CD4-positive, alpha-beta T cell treated with Interleukin-15 for 4 hours (primary cell): ENCODE measurements at regions not wholly inside any gene's neighbourhood (a gene's known extent, or its start where the extent isn't known, plus 50 kb on each side); places are given as distances from the start of the nearest gene placed in this dataset.

ENCODE experiments used
- DNase-seq: peaks from one replicate; pipeline ENCODE4 v3.0.0-alpha.2; 2020; ENCODE audit warnings: low spot score

DNA sequence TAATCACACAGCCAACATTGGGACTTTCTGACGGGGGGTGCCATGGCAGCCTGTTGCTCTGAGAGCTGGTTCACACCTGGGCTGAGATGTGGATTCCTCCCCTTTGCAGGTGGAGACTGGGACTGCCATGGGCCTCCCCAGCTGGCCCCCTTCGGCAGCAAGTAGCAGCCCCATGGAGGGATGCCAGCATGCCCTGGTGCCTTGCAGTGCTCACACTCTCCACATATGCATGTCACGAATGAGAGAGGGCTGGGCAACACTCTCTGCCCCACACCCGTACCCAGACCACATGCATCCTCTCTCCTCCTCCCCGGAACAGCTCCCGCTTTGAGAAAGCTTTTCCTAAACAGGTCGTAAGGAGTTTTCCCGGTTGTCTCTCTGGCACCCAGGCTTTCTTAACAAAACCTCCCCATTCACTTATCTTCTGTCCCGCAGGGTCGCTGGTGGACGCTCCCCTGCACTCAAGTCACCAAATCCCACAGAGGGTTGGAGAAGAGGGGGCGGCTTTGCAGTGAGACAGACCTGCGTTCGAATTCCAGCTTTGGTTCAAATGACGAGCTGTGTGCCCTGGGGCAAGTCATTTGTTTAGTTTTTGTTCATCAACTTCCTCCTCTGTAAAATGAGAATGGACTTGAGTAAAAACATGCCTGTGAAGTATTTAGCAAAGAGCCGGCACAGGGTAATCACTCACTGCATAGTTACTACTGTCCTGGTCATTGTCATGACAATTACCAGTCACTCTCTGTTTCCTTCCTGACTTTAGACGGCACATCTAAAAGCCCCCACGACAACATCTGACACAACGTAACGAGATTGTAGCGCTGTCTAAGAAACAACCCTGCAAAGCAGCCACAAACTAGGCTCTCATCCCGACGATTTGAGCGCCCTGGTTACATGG is 231.3 kb upstream of the B3GAT1 start:
- DNase-seq = no peak

DNA sequence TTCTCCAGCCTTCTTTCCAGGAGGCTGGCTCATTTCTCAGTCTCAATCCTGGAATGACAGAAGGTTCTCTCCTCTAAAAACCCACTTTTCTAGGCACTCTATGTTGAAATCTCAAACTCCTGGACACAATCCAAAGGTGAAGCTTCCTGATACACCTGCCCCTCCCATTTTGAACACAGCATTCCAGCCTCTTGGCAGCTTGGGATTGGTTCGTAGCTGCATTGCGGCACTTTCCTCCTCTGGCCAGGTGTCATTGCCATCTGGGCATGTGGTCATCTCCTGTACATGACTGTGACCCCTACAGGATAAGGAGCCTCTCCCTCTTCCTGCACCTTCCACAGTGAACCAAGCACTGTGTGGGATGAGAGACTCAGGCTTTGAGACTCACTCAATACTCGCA is 230.2 kb upstream of the B3GAT1 start:
- DNase-seq = no peak

DNA sequence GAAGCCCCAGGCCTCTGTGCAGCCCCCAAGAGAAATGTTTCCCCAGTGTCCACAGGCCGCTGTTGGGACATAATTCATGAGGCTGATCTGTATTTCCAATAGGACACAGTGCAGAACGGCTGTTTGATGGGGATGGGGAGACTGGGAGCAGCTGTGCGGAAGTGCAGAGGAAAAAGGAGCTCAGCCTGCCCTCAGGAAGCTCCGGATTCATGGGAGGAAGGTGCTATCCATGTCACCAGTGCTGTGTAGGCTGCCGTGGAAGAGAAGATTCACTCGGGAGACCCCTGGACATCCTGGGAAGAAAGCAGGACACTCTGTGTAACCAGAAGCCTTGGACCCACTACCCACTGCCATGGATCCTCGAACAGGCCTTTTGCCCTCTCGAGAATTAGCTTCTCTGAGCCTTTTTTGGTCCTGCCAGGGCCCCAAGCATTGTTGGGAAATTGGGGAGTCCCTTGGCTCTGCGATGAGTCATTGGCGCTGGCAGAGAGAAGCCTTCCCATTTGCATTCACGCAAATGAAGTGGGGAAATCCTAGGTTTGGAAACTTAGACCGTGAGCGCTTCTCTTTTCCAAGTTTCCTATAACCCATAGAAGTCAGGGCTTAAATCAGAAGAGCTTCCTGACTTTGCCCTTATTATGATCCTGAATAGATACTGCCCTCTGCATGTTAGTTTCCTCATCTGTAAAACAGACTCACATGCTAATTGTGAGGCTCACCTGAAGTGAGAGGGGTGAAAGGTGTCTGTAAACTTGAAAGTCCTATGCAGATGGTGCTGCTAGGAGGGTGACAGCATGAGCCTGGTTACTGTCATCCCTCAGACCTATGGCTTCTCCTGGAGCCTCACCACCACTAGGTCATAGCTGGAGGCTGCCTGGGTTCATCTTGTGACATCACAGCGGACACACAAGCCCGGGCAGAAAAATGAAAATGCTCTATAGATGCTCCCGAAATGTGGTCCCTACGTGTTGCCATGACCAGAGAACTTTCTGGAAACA is 229.2 kb upstream of the B3GAT1 start:
- no peak for DNase-seq

DNA sequence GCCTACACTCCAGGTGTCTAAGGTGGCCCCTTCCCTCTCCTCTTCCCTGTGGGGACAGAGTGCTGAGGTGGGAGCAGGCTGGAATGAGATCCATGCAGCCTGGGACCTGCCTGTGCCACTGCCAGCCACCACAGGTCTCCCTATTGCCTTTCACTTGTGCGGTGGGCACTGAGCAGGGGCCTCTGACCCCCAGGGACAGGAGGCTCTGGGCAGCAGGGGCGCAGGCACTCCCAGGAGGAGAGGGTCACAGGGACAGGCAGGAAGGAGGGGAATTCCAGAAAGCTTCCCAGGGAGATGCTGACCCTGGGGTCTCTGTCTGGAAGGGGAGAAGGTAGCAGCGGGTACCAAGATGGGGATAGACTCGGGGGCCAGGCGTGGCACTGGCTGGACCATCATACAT is 228.5 kb upstream of the B3GAT1 start:
- DNase-seq = no peak

DNA sequence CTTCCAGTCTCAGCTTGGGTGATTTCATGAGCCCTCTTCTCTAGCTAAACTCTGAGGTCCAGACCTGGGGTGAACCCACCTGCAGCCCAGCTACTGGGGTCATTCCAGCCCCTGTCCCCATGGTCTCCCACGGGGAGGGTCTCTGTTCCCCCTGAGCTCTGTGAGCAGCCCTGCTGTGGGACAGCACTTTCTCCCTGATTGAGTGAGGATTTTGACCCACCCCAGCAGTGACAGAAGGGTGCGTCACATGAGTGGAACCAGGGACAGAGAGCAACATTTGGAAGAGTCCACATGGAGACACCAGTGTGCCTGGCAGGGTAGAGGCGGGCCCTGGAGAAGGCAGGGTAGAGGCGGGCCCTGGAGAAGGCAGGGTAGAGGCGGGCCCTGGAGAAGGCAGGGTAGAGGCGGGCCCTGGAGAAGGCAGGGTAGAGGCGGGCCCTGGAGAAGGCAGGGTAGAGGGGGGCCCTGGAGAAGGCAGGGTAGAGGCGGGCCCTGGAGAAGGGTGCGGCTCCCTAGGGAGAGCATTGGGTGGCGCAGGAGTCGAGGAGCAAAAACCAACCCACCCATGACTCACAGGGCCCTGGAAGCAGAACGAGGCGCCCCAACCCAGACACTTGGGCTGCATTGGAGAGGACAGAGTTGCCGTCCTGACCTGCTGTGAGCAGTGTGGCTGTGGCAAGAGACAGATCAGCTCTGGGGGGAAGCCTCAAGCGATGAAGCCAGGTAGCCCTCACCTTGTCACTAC is 227.7 kb upstream of the B3GAT1 start:
- no peak for DNase-seq

DNA sequence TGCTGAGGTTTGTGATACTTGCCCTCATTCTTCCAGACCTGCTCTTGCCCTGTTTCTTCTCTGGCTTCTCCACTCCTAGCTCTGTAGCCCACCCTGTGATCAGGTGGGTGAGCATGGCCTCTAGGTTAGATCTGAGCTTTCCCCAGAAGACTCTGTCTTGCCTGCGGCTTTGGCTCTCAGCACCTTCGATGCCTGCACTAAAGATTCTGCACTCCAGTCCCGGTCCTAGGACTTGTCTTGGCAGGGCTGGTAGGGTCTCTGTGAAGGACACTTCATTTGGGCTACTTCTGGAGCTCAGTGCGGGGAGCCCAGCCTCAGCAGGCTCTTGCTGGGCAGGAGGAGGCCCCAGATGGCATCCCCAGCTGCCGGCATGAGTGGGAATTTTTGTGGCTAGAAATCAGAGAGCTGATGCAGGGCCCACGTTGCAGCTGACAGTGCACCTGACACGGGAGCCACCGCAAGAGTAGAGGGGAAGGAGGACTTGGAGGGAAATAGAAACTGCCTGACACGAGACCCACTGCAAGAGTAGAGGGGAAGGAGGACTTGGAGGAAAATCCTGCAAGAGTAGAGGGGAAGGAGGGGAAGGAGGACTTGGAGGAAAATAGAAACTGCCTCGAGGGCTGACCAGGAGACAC is 226.9 kb upstream of the B3GAT1 start:
- DNase-seq = no peak

DNA sequence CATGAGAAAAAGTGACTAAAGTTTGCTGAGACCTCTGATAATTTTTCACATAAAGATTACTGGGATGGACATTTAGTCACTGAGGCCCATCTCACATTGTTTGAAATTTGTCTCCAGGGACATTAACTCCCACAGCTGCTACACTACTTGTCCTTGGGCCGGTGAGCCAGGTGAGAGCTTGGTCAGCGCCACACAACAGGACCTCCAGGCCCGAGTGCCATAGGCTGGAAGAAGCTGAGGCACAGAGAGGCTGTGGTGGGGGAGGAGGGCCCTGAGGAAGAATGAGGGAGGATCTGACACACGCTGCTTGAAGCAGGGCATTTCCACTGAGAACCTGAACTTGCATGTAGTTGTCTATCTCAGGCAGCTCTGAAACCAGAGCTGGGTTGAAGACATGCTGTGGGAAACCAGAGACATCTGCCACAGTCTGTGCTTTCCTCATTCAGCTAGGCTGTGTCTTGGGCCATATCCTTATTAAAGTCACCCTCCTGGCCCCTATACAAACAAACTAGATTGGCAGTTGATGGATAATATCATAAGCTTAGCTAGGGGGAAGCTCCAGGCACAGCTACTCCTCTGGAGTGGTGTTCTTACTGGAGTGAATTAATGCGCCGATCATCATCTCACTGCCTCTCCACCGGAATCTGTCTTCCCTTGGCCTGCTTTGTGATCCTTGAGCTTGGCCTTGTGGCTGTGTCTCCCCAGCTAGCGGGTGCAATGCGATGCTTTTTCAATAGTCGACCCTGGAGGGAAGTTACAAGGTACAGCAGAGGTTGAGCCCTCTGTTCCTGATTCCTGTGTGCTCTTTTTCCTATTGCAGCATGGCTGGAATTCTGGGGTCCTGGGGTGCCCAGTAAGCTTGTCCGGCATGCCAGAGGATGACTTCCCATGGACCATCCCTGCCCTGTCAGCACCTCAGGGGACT is 225.3 kb upstream of the B3GAT1 start:
- no peak for DNase-seq

DNA sequence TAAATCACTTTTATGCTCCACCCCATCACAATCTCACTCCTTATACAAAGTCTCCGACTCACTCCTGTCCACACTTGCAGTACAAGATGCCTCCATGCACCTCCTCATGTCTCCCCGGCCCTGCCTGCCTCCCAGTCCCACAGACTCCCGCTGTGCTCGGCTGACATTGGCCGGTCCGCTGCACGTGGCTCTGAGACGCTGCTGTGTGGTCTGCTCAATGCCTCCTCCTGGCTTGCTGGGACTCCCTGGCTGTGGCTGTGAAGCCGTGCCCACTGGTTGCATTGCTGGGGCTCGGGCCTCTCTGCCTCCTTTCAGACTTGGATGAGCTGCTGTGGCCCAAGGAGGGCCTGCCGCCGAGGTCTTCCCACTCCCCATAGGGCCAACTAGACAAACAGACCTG is 224.0 kb upstream of the B3GAT1 start:
- no peak for DNase-seq

DNA sequence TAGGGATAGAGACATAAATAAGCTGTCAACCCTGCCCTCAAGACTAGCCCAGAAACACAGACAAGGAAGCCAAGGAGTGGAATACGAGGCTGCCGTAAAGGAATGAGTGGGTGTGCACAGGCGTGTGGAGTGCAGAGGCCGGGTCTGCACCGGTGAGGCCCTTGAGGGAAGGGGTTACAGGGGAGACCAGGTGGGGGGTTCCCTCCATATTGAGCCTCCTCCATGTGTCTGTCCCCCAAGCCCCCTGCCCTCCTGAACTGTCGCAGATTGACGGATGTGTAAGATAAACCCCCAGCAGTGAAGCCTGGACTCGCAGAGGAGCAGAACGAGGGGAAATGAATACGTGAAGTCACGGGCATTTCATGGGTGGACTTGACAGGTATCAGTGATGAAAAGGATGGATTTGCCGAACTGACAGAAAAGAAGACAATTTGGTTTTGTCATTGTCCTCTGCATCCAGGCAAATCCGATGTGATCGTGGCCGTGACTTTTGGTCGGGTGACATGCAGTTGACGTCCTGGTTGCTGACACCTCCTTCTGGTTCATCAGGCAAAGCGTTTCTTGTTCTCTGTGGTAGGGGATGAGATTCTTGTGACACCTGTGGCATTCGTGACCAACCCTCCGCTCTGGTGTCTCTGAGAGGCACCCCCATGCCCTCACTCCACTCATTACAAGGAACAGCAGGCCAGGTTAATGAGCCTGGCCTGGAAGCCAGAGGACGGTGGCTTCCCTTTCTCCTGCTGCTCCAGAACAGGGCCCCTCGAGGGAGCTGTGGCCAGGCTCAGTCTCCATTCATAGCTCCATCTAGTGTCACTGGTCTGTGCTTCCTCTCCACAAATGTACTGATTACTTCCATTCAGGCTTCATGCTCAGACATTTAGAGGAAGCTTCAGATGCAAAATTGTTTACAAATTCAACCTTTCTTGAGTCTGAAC is 223.1 kb upstream of the B3GAT1 start:
- DNase-seq = no peak

DNA sequence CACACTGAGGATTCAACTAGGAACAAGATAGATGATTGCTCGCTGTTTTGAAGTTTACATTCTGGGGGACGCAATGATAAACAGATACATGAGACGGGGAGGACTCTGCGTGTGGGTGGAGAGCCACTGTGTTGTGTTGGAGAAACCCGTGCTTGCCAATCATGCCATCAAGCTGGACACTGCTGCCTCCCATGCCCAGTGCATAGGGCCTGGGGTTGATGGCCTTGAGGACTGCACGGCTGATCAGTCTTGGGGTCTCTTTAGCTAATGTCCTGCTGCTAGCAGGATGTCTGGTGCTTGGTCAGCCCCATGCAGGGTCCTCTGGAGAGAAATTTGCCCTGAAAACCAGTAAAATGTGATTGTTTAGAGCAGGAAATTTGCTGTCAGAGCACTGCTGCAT is 221.2 kb upstream of the B3GAT1 start:
- no peak for DNase-seq

DNA sequence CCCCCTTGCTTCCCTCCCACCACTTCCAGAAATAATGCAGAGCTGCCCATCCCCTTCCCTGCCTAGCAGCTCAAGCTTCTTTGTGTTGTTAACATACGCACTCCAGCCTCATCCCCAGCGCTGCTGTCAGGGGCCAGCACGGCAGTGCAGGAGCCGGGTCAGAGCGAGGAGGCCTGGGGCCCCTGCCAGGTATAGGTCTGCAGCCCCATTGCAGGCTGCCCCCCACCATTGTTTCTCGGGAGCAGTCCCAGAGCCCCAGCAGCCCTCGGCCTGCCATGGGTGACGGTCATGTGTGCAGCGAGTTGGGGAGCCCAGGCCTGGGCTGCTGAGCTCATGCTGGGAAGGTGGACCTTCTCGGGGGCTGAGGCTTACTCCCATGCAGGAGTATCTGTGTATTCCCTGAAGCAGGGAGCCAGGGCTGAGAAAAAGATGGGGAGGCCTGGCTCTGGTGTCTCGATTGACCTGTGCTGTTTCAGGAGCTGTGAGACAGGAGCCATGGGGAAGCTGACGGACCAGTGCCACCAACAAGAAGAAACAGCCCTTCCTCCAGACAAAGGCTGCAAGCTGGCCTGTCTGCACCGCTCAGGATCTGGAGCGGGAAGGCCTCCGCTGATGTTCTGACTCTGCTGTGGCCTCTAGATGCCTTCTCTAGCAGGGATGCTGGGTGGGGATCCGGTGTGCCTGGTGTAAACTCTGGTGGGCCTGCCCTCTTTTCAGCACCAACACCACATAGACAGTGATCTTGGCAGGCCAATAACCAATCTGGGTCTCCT is 220.5 kb upstream of the B3GAT1 start:
- DNase-seq = no peak

DNA sequence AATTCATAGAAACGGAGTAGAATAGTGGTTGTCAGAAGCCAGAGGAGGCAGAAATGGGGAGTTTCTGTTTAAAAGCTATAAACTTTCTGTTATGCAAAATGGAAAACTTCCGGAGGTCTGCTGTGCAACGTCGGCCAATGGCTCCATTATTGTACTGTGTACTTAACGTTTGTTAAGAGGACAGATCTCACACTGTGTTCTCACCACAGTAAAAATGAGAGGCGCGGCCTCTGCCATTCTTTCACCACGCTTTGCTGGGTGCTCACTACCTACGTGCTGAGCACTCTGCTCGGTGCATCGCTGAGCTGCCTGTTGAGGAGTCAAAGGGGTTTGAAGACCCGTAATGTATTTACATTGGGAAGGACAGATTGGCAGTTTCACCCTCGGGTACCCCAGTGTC is 218.8 kb upstream of the B3GAT1 start:
- DNase-seq = no peak

DNA sequence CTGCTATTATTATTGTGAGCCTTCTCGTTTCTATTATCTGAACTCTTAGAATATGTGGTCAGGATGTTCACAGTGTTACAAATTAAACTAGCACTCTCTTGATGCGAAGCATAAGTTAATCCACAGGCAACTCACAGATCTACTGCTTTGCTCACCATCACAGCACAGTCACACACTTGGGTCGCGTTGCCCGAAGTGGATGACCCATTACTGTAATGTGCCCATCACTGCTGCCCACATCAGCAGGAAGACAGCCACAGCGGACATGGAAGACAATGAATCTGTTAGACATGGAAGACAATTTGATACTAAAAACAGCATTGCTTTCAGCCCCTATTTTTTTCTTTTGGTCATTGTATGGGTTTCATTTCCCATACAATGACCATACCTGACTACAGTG is 216.4 kb upstream of the B3GAT1 start:
- DNase-seq = no peak

DNA sequence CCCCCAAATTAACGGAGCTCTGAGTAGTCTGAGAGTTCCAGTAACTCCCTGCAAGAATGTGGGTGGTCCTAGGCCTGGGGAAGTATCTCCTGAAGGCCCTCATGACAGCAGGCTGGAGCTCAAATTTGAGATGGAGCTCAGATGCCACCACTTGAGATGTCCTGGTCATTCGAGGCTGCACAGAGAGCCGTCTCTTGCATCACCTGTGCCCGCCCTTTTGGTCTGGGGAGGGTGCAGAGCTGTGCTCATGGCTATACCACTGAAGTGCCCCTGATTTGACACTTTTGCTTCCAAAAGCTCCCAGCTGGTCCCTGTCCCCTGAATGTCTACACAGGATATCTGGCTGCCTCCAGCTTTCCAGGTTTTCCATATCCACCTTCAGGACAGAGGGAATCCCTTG is 214.0 kb upstream of the B3GAT1 start:
- DNase-seq = no peak

DNA sequence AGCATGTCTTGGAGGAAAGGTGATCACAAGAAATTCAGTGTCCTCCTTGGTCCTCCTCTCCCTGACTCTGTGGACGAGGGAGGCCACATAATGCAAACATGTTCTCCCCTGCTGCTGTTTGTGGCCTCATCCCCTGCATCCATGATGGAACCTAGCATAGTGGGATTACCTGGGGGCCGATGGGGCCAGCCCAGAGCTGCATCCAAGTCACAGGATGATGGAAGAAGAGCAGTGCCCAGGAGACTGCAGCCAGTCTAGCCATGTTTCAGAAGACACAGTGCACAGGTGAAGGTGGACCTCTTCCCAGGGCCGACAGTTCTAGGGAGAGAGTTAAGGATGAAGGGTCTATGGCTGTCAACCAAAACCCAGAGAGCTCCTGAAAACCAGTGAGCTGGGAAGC is 213.6 kb upstream of the B3GAT1 start:
- no peak for DNase-seq

DNA sequence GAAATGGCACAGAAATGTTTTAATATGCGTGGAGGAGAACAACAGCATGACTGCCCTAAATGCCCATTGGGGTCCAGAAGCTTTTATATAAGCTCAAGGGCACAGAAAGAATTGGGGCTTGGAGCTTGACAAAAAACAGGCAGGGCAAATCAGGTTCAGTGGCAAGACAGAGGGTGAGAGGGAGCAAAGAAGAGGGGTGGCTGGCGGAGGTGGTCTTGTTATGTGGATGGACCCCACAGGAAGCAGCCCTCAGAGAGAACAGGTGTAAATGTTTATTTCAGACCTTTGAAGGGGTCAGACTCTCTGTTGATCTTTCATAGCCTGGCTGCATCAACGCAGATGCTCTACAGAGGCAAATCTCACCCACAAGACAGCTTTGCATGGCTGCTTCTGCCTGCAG is 213.1 kb upstream of the B3GAT1 start:
- DNase-seq = no peak

DNA sequence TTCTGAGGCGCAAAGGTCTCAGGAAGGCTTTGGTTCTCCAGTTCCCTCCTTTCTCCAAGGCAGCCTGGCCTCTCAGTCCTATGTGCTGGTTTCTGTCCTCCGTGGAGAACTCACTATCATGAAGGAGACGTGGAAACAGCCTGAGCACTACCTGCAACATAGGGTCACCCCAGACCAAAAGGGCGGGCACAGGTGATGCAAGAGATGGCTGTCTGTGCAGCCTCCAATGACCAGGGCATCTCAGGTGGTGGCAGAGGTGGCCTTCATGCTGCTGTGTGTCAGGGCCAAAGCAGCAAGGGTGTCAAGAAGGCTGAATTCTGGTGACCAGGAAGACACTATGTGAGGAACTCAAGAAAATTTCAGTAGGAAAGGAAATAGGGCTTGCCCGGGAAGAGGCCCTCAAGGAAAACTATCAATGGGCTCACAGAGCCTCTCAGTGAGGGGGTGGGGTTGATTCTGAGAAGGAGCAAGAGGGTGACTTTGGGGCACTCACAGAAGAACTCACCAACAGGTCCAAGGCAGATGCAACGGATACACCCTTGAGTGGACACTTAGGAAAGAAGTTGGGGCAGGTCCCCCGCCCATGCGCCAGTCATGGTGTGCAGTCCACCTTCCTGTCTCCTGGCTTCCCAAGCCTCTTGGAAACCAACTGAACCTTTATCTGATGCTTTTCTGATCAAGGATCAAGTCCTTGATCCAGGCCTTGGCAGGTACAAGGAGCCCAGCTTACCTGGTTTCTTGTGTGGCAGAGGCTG is 212.3 kb upstream of the B3GAT1 start:
- no peak for DNase-seq

DNA sequence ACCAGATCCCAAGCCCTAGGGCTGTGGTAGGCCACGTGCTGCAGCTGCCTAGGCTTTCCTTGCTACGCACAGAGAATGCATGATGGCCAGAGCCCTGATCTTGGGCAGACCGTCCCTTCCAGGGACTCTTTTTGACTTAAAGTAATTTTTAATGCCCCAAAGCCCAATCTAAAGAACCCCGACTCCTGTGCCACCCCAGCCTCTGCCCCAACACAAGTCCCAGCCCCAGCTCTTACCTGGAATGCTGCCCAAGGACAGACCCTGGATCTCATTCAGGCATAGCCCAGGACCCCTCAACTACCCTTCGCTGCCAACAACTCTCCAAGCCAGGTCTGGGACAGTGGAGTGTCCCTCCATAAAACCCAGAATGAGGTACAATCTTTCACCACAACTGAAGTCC is 211.7 kb upstream of the B3GAT1 start:
- no peak for DNase-seq
